ENCODE measurements at regions not wholly inside any gene's neighbourhood (a gene's known extent, or its start where the extent isn't known, plus 50 kb on each side); places are given as distances from the start of the nearest gene placed in this dataset.
"Not testable (repeated sequence)": the region's sequence is repeated elsewhere in the genome, so short reads cannot be mapped to it uniquely, and the experiment has no call there.

GRCh38 chr5:125412561-125413495 is 666.4 kb upstream of the ZNF608 start:
- FAIRE-seq (peak; percentile 95), DNase-seq (ENCODE audit: insufficient read length, low spot score) (peak; percentile 70)

GRCh38 chr5:125413496-125414274 is 667.2 kb upstream of the ZNF608 start:
- no peak for DNase-seq (ENCODE audit: insufficient read length, low spot score)
- no peak for FAIRE-seq

DNA sequence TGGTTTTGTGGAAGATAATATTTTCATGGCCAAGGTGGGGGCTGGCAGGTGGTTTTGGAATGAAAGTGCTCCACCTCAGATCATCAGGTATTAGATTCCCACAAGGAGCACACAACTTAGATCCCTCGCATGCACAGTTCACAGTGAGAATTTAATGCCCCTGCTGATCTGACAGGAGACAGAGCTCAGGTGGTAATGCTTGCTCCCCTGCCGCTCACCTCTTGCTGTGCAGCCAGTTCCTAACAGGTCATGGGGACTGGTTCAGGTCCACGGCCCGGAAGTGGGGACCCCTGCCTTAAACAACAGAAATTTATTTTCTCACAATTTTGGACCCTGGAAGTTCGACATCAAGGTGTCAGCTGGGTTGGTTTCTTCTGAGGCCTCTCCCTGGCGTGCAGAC is 668.7 kb upstream of the ZNF608 start:
- FAIRE-seq (no peak), DNase-seq (ENCODE audit: insufficient read length, low spot score) (no peak)

GRCh38 chr5:125416055-125416454 is 669.6 kb upstream of the ZNF608 start:
- FAIRE-seq (no peak), DNase-seq (ENCODE audit: insufficient read length, low spot score) (no peak)

DNA sequence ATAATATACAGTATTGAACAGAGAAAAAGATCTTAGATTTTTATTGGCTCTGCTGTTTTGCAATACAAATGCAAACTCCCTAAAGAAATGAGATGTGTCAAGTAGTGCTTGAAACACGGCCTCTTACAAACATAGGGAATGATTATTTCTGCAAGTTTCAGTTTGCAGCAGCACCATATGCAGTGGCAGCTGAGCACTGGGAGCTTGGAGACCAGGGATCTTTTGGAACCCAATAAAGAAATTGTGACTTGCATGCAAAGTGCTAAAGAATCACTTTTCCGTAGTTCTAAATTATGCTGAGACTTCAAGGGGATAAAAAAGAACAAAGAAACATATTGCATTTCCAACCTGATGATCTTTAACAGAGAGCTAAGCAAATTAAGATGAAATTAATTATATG is 674.6 kb upstream of the ZNF608 start:
- no peak for DNase-seq (ENCODE audit: insufficient read length, low spot score)
- FAIRE-seq, result no peak

DNA sequence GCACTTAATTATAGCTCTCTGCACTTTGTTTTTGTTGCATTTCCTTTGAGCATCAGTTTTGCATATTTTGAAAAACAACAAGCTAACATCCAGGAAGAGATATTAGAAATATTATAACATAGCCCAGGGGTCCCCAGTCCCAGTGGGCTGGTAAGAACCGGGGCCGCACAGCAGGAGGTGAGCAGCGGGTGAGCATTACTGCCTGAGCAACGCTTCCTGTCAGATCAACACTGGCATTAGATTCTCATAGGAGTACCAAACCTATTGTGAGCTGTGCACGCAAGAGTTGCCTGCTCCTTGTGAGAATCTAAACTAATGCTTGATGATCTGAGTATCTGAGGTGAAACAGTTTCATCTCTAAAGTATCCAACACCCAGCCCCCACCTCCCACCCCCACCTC is 675.9 kb upstream of the ZNF608 start:
- no peak for FAIRE-seq
- DNase-seq (ENCODE audit: insufficient read length, low spot score), result no peak

DNA sequence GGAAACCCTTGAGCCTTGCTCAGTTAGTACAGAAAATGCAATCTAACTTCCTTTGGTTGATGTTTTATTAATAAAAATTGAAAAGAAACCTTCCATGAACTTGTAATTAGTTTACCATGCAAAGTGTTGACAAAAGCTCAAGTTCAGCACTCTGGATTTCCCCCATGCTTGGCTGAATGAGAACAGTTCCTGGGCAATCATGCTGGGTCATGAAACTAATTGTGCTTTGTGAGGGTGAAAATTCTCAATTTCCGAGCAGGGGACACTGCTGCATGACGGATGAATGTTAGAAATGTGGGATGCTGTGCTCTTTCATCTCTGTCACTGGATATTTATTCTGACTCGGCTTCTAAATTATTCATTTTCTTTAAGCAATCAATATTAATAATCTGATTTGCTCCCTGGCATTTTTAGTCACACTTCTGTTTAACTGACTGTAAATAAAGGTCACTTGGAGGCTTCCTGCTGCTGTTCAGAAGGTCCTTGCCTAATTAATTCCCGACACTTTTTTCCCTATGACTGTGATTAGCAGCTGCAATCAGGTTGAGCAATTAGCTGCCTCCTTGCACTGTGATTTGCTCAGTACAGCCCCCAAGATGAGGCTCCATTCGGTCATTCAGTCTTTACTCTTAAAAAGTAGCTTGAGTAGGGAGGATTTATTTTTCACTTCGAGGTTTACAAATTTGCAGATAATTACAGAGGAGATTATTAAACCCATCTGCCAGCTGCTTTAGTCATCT is 678.1 kb upstream of the ZNF608 start:
- FAIRE-seq (no peak), DNase-seq (ENCODE audit: insufficient read length, low spot score) (no peak)

- DNase-seq (ENCODE audit: insufficient read length, low spot score) (no peak), FAIRE-seq (no peak)
Measured at GRCh38 chr5:125429498-125429897, 683.1 kb upstream of the ZNF608 start.

DNA sequence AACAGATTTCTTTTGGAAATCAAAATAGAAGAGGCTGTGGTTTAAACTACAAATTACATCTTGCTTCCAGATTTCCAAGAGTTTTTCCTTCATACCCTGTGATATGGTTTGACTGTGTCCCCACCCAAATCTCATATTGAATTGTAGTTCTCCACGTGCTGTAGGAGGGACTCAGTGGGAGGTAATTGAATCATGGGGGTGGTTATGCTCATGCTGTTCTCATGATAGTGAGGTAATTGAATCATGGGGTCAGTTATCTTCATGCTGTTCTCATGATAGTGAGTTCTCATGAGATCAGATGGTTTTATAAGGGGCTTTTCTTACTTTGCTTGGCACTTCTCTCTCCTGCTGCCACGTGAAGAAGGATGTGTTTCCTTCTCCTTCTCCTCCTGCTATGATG is 687.0 kb upstream of the ZNF608 start:
- FAIRE-seq (no peak), DNase-seq (ENCODE audit: insufficient read length, low spot score) (no peak)

- DNase-seq (ENCODE audit: insufficient read length, low spot score) (no peak), FAIRE-seq (no peak)
Measured at GRCh38 chr5:125439243-125439642, 692.8 kb upstream of the ZNF608 start.

DNA sequence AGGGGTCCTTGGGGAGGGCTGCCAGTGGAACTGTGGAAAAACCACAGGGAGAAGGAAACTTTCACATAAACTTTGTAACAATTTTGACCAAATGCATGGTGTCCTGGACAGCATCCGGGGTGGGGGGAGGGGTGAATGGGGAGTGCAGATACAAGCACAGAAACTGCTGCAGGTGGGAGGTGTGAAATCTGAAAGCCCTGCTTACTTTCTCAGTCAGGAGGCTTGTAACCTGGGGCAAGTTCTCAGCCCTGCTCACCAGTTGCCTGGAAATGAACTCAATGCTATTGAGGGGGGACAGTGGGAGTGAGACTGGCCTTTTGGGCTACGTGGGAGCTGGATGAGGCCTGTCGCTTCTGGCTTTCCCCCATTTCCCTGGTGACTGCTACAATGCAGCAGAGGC is 694.5 kb upstream of the ZNF608 start:
- FAIRE-seq, result no peak
- DNase-seq (ENCODE audit: insufficient read length, low spot score), result no peak

DNA sequence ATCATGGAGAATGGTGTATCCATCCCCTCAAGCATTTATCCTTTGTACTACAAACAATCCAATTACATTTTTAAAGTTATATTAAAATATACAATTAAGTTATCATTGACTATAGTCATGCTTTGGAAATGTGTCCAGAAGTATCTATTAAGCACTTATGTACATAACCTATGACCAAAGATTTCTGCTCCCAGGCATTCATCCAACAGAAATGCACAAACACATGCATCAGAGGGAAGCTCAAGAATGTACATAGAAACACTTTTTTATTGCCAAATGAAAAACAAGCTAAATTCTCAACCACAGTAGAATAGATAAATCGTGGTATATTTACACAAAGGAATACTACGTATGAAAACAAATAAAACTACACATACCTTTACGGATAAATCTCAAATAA is 700.5 kb upstream of the ZNF608 start:
- no peak for DNase-seq (ENCODE audit: insufficient read length, low spot score)
- FAIRE-seq, result no peak

- DNase-seq (ENCODE audit: insufficient read length, low spot score), result no peak
- FAIRE-seq, result no peak
Measured at GRCh38 chr5:125450771-125451170, 704.3 kb upstream of the ZNF608 start.

- no peak for FAIRE-seq
Measured at GRCh38 chr5:125451622-125452021, 705.2 kb upstream of the ZNF608 start.

DNA sequence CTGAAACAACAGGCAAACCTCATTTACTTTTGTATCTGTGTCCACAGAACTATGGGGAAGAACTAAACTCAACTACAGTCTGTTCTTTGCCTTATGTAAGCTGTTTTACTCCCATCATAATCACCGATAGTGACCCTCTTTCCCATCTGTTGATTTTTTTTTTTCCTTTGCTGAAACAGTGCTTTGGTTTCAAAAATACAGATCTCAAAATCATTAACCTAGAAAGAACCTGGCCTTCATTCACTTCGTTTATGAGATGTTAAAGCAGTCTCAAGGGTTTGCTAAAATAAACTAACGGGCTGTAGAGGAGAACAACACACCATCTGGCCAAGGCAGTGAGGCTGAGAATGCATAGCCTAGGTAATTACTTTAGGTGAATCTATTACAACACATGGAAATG is 706.6 kb upstream of the ZNF608 start:
- no peak for FAIRE-seq
- DNase-seq (ENCODE audit: insufficient read length, low spot score), result no peak

More at GRCh38 chr5:125451622-125452021, 705.2 kb upstream of the ZNF608 start:
- DNase-seq (ENCODE audit: insufficient read length, low spot score), result no peak

DNA sequence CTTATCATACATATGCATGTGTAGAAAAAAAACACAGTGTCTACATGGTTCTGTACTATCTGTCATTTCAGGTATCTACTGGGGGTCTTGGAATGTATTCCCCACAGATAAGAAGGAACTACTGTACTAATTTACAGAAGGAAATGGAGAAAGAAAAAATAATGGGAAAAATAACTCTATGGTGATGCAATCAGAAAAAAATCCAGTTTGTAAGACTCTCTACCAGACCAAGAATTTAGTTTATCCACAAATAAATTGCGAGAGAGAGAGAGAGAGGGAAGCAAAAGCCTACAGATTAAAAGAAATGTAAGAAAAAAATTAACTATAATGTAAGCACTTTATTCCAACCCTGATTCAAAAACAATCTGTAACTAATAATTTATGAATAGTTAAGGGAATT is 708.6 kb upstream of the ZNF608 start:
- DNase-seq (ENCODE audit: insufficient read length, low spot score) (no peak), FAIRE-seq (no peak)

- FAIRE-seq; DNase-seq (ENCODE audit: insufficient read length, low spot score): not testable (repeated sequence)
Measured at GRCh38 chr5:125456005-125456404, 709.6 kb upstream of the ZNF608 start.

GRCh38 chr5:125457617-125458016 is 711.2 kb upstream of the ZNF608 start:
- FAIRE-seq, result no peak
- no peak for DNase-seq (ENCODE audit: insufficient read length, low spot score)

DNA sequence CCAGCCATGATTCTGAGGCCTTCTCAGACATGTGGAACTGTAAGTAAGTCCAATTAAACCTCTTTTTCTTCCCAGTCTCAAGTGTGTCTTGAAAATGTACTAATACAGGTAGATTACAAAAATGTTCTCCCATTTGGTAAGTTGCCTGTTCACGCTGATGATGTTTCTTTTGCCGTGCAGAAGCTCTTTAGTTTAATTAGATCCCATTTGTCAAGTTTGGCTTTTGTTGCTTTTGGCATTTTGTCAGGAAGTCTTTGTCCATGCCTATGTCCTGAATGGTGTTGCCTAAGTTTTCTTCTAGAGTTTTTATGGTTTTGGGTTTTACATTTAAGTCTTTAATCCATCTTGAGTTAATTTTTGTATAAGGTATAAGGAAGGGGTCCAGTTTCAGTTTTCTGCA is 712.5 kb upstream of the ZNF608 start:
- not testable (repeated sequence) for DNase-seq (ENCODE audit: insufficient read length, low spot score); FAIRE-seq

GRCh38 chr5:125461641-125462072 is 715.2 kb upstream of the ZNF608 start:
- FAIRE-seq (no peak), DNase-seq (ENCODE audit: insufficient read length, low spot score) (peak; percentile 37)
